Keratinocyte (primary cell): ENCODE measurements at regions not wholly inside any gene's neighbourhood (a gene's known extent, or its start where the extent isn't known, plus 50 kb on each side); places are given as distances from the start of the nearest gene placed in this dataset.
"Not testable (repeated sequence)": the region's sequence is repeated elsewhere in the genome, so short reads cannot be mapped to it uniquely, and the experiment has no call there.

Source experiments
- DNase-seq: peaks from one replicate; pipeline ENCODE4 v3.0.0-alpha.2; 2011; ENCODE audit warnings: low read depth, missing footprints, low spot score
- FAIRE-seq: peaks from 2 replicates; lab custom pipeline; 2011; peaks lifted over from hg19 to GRCh38; lab: Jason Lieb, UNC
- H2AFZ ChIP-seq: 2 replicates; pipeline ENCODE4 v1.6.0; 2012; ENCODE audit warnings: low read length, control low read depth, inconsistent platforms; ENCODE audit not compliant: control insufficient read depth
- H3K27ac ChIP-seq: 2 replicates; pipeline ENCODE4 v1.5.1; 2011; ENCODE audit warnings: low read length; ENCODE audit not compliant: control insufficient read depth, insufficient read depth
- H3K27me3 ChIP-seq: 3 replicates; pipeline ENCODE4 v1.6.0; 2011; ENCODE audit warnings: low read length; ENCODE audit not compliant: control insufficient read depth, insufficient read depth; ENCODE audit errors: extremely low read depth
- H3K36me3 ChIP-seq, 2 experiments: 2 replicates in 1 of 2; 3 replicates in 1 of 2; pipeline ENCODE4 v1.5.1; 2011; ENCODE audit warnings: low read length in 2 of 2, mild to moderate bottlenecking in 1 of 2; ENCODE audit not compliant: control insufficient read depth in 2 of 2, insufficient read depth in 2 of 2; ENCODE audit errors: extremely low read depth in 1 of 2
- H3K4me1 ChIP-seq: 3 replicates; pipeline ENCODE4 v1.5.1; 2011; ENCODE audit warnings: low read length; ENCODE audit not compliant: control insufficient read depth, insufficient read depth; ENCODE audit errors: extremely low read depth
- H3K4me2 ChIP-seq: 3 replicates; pipeline ENCODE4 v1.6.0; 2011; ENCODE audit warnings: low read depth, low read length; ENCODE audit not compliant: control insufficient read depth, insufficient read depth; ENCODE audit errors: extremely low read depth
- H3K4me3 ChIP-seq, 3 experiments: fragments of 200-600 bp in 1 of 3; sonication (generic) in 1 of 3; 2 replicates in 2 of 3; 3 replicates in 1 of 3; pipeline ENCODE4 v1.5.1; 2011 to 2016; ENCODE audit warnings: low read length in 3 of 3, mild to moderate bottlenecking in 3 of 3, control low read depth in 2 of 3, inconsistent platforms in 1 of 3, low read depth in 1 of 3, mixed read lengths in 1 of 3, mixed run types in 1 of 3, moderate library complexity in 1 of 3; ENCODE audit not compliant: control insufficient read depth in 2 of 3, insufficient read depth in 2 of 3; ENCODE audit errors: extremely low read depth in 1 of 3
- H3K79me2 ChIP-seq: 2 replicates; pipeline ENCODE4 v1.6.0; 2012; ENCODE audit warnings: low read length; ENCODE audit not compliant: control insufficient read depth, insufficient read depth
- H3K9ac ChIP-seq: 3 replicates; pipeline ENCODE4 v1.6.0; 2011; ENCODE audit warnings: low read length; ENCODE audit not compliant: control insufficient read depth, insufficient read depth; ENCODE audit errors: extremely low read depth
- H3K9me1 ChIP-seq: 3 replicates; pipeline ENCODE4 v1.6.0; 2011; ENCODE audit warnings: low read length; ENCODE audit not compliant: control insufficient read depth, insufficient read depth; ENCODE audit errors: extremely low read depth
- H3K9me3 ChIP-seq: 2 replicates; pipeline ENCODE4 v1.5.1; 2012; ENCODE audit warnings: low read depth, low read length; ENCODE audit not compliant: control insufficient read depth
- H4K20me1 ChIP-seq: 3 replicates; pipeline ENCODE4 v1.6.0; 2011; ENCODE audit warnings: low read length; ENCODE audit not compliant: control insufficient read depth, insufficient read depth; ENCODE audit errors: extremely low read depth
- dilution Hi-C: fragments of 300-500 bp; cut with MboI; formaldehyde crosslinking; loops from one replicate; pipeline ENCODE4 v1.7.0; 2020; ENCODE audit warnings: low sequenced_read_pairs; ENCODE audit not compliant: extremely low pct_ligation_motif_present

- H3K9me3 ChIP-seq, FAIRE-seq, H3K9ac ChIP-seq, H3K4me1 ChIP-seq, H3K27me3 ChIP-seq, DNase-seq, H3K79me2 ChIP-seq, dilution Hi-C loops, H3K4me3 ChIP-seq, H3K27ac ChIP-seq, H3K36me3 ChIP-seq, H4K20me1 ChIP-seq, H2AFZ ChIP-seq, H3K4me2 ChIP-seq, H3K9me1 ChIP-seq: not testable (repeated sequence)
These were observed 98.3 kb upstream of the CRYM start for GRCh38 chr16:21376196-21376899.

- H4K20me1 ChIP-seq, dilution Hi-C loops, DNase-seq, H3K9me3 ChIP-seq, H3K36me3 ChIP-seq, FAIRE-seq, H3K27ac ChIP-seq, H2AFZ ChIP-seq, H3K9ac ChIP-seq, H3K9me1 ChIP-seq, H3K4me1 ChIP-seq, H3K79me2 ChIP-seq, H3K4me3 ChIP-seq, H3K27me3 ChIP-seq, H3K4me2 ChIP-seq: not testable (repeated sequence)
These were observed 97.2 kb upstream of the CRYM start for GRCh38 chr16:21375334-21375733.

DNA sequence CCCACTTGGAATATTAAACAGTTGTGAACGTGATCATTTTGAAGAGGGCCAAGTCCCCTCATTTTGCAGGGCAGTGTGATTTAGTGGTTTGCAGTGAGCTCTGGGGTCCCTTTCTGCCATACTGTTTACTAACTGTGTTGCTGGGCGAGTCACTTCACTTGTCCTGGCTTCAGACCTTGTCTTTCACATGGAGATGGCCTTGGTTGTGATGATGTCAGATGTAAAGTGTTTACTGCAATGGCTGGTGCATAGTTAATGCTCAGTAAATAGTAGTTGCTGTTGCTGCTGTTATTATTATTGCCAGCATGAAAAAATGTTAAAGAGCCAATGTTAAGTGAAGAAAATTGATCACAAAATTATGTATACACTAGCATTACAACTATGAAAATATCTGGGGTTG lies 95.4 kb upstream of the CRYM start:
- H3K9ac ChIP-seq, FAIRE-seq, H3K9me1 ChIP-seq, H3K4me3 ChIP-seq, DNase-seq, H2AFZ ChIP-seq, dilution Hi-C loops, H3K4me1 ChIP-seq, H3K9me3 ChIP-seq, H3K27ac ChIP-seq, H3K27me3 ChIP-seq, H3K79me2 ChIP-seq, H3K36me3 ChIP-seq, H3K4me2 ChIP-seq, H4K20me1 ChIP-seq: not testable (repeated sequence)

DNA sequence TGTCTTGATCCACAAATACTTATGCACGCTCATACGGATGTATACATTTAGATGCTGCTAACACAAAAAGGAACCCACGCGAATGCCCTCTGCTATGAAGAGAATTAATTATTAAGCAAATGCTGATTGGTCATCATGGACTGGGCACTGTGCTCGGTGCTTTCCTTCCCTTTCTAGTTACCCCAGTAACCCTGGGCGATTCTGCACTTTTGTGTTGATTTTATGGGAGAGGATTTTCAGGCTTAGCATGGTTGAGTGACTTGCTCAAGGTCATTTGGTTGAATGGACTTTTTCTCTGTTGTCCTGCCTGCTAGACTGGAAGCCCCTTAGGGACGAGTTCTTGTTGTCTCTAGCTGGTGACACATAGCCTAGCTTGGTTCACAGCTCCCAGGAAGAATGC lies 94.8 kb upstream of the CRYM start:
- dilution Hi-C loops, FAIRE-seq: not testable (repeated sequence)

DNA sequence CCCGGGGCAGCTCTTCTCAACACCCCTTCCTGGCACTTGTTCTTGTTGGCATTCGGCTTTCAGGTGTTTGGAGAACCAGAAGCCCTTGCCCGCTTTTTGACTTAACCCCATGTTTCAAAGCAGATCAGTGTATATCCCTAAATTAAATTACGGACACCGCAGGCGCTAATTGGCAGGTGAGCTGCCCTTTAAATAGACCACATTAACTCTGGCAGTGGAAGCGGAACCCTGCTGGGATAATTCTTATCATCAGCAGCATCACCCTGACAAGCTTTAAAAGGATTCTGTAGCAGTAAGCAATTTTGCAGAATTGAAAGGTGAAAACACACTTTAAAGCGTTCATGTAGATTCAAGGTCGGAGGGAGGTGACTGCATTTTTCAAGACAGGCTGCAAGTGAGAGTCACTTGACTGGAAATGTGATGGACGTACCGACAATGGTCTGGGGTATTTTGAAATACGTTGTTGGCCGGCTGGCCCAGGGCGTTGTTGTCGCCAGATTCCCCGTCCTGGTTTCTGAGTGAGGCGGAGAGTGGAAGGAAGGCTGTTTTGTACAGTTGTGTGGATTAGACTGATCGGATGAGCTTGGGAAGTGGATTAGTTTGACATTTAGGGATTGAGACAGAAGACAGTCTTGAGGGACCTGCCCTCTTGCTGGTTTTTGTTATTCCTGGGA lies 94.2 kb upstream of the CRYM start:
- FAIRE-seq, H3K9me1 ChIP-seq, H3K4me2 ChIP-seq, H3K27ac ChIP-seq, DNase-seq, H3K36me3 ChIP-seq, H3K4me1 ChIP-seq, H3K4me3 ChIP-seq, H3K79me2 ChIP-seq, H3K9ac ChIP-seq, H3K9me3 ChIP-seq, H2AFZ ChIP-seq, dilution Hi-C loops, H4K20me1 ChIP-seq, H3K27me3 ChIP-seq: not testable (repeated sequence)

More for the DNA sequence above, 94.8 kb upstream of the CRYM start:
- H3K4me1 ChIP-seq, DNase-seq, H3K27me3 ChIP-seq, H3K4me3 ChIP-seq, H3K4me2 ChIP-seq, H4K20me1 ChIP-seq, H3K9me1 ChIP-seq, H3K9ac ChIP-seq, H3K36me3 ChIP-seq, H3K9me3 ChIP-seq, H2AFZ ChIP-seq, H3K27ac ChIP-seq, H3K79me2 ChIP-seq: not testable (repeated sequence)
